ENCODE measurements at regions not wholly inside any gene's neighbourhood (a gene's known extent, or its start where the extent isn't known, plus 50 kb on each side); places are given as distances from the start of the nearest gene placed in this dataset.

DNA sequence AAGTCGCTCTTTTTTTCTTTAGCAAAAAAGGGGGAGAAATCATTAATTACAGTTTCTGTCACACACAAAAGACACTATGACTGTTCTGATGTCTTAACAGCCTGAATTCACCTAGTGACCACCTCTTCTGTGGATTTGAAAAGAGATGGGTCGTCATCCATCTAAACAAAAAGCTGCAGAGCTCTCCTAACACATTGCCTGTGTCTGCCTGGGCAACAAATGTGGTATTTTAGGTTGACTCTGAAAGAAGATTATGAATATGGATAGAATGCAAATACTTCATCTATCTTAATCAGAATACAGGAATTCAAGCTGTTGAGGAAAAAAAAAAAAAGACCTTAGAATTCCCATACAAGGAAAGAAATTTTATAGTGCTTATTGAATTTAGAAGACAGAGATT is 304.4 kb upstream of the ADGRL2 start:
- Histone ChIP-seq H3K9me3 (no peaks in the 10 kb centered on the region), H3K27me3 (no peaks in the 10 kb centered on the region), H3K27ac (peak overlapping the region in 1 of 2 donors; percentile 7), H3K36me3 (no peaks in the 10 kb centered on the region), H3K4me1 (peaks cover 0 to 34% of the 10 kb centered on the region in 2 donors), H3K4me3 (no peak overlapping the region)
- no peak for DNase-seq (ENCODE audit: low spot score)
- TF ChIP-seq CTCF (IDR thresholded peaks at IDR 0.05) = no peak

DNA sequence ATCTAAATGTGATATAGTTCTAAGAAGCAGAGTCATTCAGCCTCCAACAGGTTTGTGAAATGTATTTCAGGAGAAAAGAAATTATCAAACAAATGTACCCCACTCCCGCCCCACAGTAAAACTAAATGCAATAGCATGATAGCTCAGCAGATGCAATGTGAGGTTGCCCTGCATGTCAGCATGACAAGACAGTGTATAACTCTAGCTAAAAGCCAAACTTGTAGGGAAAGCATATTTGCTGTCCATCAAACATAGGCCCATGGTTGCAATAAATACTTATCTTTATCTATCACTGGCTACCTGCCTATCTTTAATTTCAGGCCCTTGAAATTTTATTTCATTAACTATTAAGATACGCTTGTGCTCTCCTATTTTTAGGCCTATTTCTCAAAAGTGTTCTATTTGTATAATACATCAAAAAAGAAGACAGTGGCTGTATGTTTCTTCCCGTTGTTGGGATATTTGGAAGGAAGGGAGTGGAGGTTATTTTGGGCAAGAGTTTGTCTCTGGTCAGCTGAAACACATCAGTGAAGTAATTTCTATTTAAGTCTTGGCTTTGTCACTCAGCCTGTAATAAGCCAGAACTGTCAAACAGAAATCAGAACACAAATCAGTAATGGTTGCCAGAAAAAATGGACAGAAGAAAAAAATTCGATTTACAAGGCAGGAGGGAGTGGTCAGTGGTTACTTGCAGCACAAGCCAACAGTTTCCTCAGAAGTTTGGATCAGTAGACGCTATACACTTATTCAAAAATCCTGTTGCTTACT is 307.4 kb upstream of the ADGRL2 start:
- H3K27ac ChIP-seq = peak overlapping the region; percentile 77 to 88
- peaks cover 0 to 22% of the 10 kb centered on the region in 2 donors for H3K4me1 ChIP-seq
- no peak for TF ChIP-seq CTCF (IDR thresholded peaks at IDR 0.05)
- H3K27me3 ChIP-seq = no peaks in the 10 kb centered on the region
- H3K4me3 ChIP-seq = no peak overlapping the region
- no peaks in the 10 kb centered on the region for H3K36me3 ChIP-seq
- peaks cover 0 to 14% of the 10 kb centered on the region in 2 donors for H3K9me3 ChIP-seq
- no peak for DNase-seq (ENCODE audit: low spot score)

DNA sequence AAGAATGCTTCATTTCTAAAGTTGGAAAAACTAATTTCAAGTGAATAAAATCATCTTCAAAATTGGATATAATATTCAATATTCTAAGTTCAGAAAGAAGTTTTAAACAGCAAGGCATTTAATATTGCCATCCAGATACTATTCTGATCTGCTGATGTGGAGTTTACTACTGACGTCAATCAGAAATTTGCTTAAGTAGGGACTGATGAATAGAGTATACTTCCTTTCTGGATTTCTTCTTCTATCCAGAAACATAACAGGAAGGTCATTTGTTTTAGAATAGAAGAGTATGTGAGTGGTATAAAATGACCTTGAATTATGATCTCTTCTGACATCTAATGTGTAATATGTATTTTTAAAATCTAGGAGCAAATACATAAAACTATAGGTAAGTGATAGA is 308.1 kb upstream of the ADGRL2 start:
- Histone ChIP-seq H3K36me3 (no peaks in the 10 kb centered on the region), H3K4me3 (no peak overlapping the region), H3K27me3 (no peaks in the 10 kb centered on the region), H3K4me1 (peaks cover 0 to 21% of the 10 kb centered on the region in 2 donors), H3K27ac (peak overlapping the region; percentile 77 to 88), H3K9me3 (peaks cover 0 to 14% of the 10 kb centered on the region in 2 donors)
- no peak for TF ChIP-seq CTCF (IDR thresholded peaks at IDR 0.05)
- DNase-seq (ENCODE audit: low spot score) = no peak

DNA sequence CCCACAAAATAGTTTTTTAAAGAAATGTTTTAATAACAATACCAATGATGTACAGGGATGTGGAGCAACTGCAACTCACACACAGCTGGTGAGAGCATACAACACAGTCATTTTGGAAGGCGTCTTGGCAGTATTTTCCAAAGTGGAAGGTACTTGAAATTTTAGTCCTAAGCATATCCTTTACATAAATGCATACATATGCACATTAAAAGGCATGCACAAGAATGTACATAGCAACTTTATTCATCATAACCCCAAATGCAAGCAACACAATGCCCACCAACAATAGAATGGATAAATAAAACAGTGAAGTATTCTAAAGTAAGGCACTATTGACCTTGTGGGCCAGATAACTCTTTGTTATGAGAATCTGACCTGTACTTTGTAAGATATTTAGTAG is 310.1 kb upstream of the ADGRL2 start:
- Histone ChIP-seq H3K4me3 (no peak overlapping the region), H3K27ac (peak overlapping the region in 1 of 2 donors; percentile 88), H3K9me3 (peaks cover 0 to 14% of the 10 kb centered on the region in 2 donors), H3K36me3 (no peaks in the 10 kb centered on the region), H3K4me1 (peaks cover 0 to 26% of the 10 kb centered on the region in 2 donors), H3K27me3 (no peaks in the 10 kb centered on the region)
- no peak for TF ChIP-seq CTCF (IDR thresholded peaks at IDR 0.05)
- no peak for DNase-seq (ENCODE audit: low spot score)

DNA sequence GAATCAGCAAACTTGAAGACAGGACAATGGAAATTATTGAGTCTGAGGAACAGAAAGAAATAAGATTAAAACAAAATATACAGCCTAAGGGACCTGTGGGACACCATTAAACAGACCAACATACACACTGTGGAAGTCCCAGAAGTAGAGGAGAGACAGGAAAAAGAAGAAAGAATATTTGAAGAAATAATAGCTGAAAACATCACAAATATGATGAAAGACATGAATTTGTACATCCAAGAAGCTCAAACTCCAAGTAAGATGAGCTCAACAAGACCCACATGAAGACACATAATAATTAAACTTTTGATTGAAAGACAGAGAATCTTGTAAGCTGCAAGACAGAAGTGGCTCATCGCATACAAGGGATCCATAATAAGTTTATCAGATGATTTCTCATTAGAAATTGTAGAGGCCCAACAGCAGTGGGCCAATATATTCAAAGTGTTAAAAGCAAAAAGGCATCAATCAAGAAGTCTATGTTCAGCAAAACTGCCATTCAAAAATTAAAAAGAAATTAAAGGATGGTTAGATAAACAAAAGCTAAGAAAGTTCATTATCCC is 311.3 kb upstream of the ADGRL2 start:
- peaks cover 0 to 27% of the 10 kb centered on the region in 2 donors for H3K4me1 ChIP-seq
- H3K27me3 ChIP-seq = no peaks in the 10 kb centered on the region
- H3K36me3 ChIP-seq = no peaks in the 10 kb centered on the region
- H3K27ac ChIP-seq = no peak overlapping the region
- H3K9me3 ChIP-seq = peaks cover 0 to 14% of the 10 kb centered on the region in 2 donors
- DNase-seq (ENCODE audit: low spot score) = no peak
- no peak for TF ChIP-seq CTCF (IDR thresholded peaks at IDR 0.05)
- no peak overlapping the region for H3K4me3 ChIP-seq

Measured in right atrium auricular region (tissue), 2 donors.